GM20000 (cell line): ENCODE measurements at regions not wholly inside any gene's neighbourhood (a gene's known extent, or its start where the extent isn't known, plus 50 kb on each side); places are given as distances from the start of the nearest gene placed in this dataset.

Source experiments
- DNase-seq: peaks from one replicate; pipeline ENCODE4 v3.0.0; 2012; ENCODE audit warnings: low spot score
- CTCF ChIP-seq: IDR thresholded peaks from 2 replicates; pipeline ENCODE4 v1.5.1; 2012; ENCODE audit warnings: mild to moderate bottlenecking, control low read depth; ENCODE audit errors: extremely low read depth, missing control alignments

DNA sequence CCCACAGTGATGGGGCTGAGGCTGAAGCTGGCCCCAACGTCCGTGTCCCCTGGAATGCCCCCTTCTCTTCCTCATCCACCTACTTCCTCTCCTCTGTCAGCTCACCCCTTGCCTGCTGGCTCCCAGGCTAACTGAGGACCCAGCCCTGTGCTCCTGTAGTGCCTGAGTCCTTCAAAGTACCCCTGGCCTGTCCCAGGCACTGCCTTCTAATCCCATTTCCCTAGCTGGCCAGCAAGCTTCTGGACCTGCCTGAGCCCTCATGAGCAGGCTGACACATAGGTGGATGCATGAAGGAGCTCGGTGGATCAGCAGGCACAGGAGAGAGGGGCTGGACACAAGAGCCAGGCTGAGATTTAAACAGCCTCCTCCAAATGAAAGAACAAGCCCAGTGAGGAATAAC, 650.8 kb downstream of the NPHP4 start:
- TF ChIP-seq CTCF: no peak

DNA sequence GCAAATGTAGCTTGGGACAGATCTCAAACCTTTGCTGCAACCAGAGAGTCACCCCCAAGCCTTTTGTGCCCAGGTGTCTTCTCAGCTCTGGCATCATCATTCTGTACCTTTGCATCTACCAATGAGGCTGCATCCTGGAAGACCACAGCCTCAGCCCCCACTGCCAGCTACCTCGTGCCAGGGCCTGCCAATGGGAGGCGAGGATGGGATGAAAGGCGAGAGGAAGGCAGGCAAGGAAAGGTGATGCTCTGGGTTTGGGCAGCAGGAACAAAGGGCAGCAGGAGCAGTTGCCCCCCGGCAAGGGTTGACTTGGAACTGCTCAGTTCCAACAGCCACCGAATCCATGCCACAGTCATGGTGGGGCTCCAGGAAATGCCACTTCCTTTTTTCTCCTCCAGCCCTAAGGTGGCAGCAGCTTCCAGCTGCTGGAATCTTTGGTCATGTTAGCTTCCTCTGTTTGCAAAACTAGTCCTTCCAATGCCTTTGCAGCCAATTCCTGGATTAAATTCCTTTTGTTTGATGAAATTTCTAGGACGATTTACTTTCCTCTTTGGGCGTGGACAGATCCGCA, 651.6 kb downstream of the NPHP4 start:
- no peak for DNase-seq

More for the DNA sequence above, 650.8 kb downstream of the NPHP4 start:
- DNase-seq: no peak

GRCh38 chr1:5338466-5338865, 653.8 kb downstream of the NPHP4 start:
- TF ChIP-seq CTCF: no peak
- DNase-seq: no peak

More for the DNA sequence above, 651.6 kb downstream of the NPHP4 start:
- TF ChIP-seq CTCF: no peak

DNA sequence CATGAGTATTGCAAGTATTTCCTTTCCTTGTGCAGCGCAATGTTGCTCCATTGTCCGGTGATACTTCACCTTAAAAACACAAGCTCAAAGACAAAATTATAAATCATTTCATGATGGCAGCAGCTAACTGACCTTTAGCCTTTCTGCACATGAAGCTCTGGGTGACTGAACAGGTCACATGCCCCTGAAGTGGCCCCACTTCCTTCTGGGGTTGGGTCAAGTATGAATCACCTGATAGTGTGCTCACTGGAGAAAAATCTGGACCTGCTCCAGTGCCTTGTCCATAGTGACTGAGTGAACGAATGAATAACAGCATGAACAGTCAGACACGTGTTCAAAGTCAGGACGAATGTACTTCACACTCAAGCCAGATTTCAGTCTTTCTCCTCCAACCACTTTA, 658.9 kb downstream of the NPHP4 start:
- no peak for DNase-seq
- TF ChIP-seq CTCF: no peak

- no peak for TF ChIP-seq CTCF
- no peak for DNase-seq
These were observed 661.1 kb downstream of the NPHP4 start for GRCh38 chr1:5331101-5331500.

- no peak for TF ChIP-seq CTCF
- no peak for DNase-seq
These were observed 663.0 kb downstream of the NPHP4 start for GRCh38 chr1:5329068-5329739.

DNA sequence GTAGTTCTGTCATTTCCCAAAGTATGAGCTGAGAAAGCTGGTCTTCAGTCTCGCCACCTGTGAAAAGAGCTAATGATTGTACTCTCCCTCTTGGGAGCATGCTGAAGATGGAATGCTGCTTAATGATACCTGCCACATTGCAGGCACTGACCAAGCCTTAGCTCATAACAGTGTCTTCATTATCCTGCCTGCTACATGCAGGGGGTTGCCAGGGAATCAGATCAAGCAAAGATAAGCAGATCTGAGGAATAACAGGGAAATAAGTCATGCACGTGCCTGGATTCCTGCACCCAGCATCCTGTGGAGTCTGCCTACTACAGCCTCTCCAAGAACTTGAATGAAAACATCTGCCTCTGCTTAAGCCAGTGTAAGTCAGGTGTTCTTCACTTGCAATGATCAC, 667.3 kb downstream of the NPHP4 start:
- no peak for DNase-seq
- TF ChIP-seq CTCF: no peak
